NCI-H187 treated with DMSO at 0.1 percent for 48 hours (cell line): ENCODE measurements at regions not wholly inside any gene's neighbourhood (a gene's known extent, or its start where the extent isn't known, plus 50 kb on each side); places are given as distances from the start of the nearest gene placed in this dataset.

Source experiments
- DNase-seq: peaks from one replicate; lab custom pipeline; 2025; lab: John Stamatoyannopoulos, UW

DNA sequence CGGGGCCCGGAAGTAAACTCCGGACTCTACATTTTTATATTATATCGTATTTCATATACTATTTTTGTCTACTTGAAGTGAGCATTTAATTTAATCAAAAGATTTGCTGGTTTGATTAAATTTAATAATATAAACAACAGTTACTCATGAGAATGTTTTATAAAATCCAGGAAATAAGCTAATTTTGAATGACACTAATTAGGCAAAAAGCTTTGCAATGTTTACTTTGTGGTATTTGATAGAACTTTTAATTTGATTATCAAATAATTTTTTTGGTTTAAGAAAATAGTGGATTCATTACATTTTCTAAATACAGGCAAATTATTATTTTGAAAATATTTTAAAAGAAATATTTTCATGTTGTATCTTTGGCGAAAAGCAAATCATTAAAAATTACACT is 900.4 kb upstream of the CDH2 start:
- no peak for DNase-seq

DNA sequence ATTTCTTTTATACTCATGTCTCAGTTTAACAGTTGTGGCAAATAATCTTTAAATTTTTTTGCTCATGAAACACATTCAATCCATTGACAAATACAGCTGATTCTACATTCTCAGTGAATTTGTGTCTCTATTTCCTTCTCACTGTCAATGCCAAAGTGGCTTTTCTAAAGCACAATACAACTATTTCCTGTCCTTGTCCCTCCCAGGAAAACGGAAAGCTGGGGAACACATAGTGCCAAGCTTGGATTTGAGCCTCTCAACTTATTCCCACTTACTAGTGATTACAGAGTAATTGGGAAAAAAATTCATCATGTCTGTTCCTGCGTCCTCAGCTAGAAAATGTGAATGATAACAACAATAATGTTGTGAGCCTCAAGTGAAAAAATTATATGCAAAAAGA is 899.7 kb upstream of the CDH2 start:
- no peak for DNase-seq

DNA sequence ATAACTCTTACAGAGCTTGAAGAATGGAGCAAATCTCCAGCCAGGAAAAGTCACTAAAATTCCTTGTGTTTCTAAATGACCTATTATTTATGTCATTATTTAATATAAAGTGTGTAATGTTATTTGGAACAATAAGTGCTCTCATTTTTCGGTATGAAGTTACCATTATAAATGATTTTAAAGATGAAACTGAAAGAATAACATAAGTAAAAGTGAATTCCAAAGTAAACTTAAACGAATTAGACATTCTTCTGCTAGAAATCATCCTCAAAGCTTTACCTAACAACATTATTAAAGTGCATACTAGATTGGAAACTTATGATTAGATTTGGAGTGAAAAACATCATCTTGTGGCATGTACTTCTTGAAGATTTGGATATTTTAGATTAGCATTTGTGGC is 897.2 kb upstream of the CDH2 start:
- DNase-seq, result no peak

DNA sequence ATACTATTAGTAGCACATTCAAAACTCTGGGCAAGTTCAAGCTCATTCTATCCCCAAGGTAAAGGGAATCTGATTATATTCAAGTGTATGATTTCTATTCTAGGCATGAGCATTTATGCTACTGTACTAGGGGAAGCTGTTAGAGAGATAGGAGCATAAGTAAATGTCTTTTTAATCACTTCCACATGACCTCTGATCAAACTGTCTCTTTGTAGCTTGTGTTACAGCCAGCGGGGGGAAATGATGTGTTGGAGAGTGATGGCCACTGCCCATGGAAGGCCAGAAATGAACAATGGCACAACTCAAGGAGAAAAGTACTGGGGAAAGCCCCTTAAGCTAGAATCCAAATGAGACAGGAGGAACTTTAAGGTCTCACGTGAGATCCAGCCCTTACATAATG is 894.9 kb upstream of the CDH2 start:
- no peak for DNase-seq

DNA sequence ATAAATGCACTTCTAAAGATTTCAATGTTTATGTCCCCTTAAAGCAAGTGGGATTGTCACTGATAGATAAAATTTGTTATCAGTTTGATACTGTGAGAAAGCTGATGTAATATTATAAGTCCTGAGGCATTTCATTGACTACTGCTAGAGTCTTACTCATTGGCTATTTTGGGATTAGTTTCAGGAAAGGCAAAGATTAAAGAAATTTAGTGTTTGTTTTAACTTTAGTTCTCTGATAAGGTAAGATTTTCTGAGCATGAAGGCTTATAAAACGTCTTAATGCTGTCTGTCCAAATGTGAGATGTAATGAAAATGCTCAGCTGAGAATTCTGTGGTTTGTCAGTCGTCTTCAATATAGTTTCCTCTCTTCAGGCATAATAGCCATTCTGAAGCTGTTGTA is 886.4 kb upstream of the CDH2 start:
- DNase-seq, result no peak

DNA sequence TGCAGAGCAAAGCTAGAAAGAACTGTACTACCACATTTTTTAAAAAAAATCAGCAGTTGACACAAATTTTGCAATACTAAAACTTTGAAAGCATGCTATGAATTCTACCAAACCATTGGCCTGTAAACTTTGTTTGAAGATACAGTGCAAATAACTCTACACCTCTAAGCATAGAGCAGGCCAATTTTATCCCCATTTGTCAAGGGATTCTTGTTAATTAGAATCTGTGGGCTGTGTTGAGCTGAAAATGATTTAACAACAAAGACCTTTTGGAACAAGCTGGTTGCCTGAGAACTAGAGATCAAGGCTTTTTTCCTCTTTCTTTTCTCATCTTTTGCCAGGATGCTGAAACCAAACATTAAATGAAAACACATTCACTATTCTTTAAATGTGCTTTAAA is 886.0 kb upstream of the CDH2 start:
- no peak for DNase-seq

DNA sequence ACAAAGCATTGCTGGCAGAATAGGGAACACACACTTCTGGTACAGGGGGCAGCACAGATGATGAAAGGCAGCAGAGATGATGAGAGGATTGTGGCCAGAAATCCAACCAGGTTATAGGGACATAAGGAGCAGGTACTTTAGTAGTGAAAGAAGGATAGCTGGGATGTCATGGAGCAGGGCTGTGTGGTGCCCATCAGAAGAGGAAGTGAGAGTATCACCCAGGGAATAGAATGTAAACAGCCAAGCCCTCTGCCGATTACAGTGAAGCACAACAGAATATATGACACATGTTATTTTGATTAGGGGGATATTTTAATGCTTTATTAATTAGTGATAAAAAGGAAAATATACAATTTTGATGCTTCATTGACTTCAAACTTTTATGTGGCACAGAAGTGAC is 883.4 kb upstream of the CDH2 start:
- DNase-seq, result no peak

DNA sequence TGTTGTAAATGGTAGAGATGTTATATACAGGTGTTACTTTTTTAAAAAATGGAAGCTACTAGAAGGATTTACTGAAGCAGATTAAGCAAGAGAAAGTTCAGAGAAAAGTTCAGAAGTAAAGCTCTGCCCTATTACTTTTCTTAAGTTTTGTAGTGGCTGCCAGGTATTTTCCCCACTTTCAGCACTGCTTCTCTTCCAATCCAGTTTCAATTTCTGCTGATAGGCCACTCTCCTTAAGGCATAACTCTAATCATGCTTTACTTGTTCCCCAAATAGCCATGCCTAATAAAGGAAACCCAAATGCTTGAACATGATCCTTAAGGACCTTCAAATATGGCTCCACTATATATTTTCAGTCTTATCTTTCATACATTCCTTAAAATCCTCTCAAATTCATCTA is 880.8 kb upstream of the CDH2 start:
- DNase-seq, result no peak

DNA sequence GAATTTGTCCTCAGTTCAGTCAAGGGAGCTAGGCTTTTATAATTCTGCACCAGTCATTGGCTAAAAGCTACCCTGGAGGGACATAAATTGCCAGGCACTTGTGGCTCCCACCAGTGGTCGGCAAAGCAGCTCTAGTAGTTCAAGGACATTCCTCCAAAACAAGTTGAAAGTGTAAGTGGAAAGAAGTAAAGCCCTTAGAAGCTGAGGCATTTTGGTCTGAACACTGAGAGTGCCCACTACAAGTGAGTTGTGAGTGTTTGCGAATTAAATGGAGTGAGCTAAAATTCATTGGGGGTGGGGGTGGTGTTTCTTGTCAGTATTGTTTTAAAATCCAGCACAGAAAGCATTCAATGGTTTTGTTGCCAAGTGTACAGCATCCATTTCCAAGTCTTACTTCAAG is 879.9 kb upstream of the CDH2 start:
- no peak for DNase-seq

DNA sequence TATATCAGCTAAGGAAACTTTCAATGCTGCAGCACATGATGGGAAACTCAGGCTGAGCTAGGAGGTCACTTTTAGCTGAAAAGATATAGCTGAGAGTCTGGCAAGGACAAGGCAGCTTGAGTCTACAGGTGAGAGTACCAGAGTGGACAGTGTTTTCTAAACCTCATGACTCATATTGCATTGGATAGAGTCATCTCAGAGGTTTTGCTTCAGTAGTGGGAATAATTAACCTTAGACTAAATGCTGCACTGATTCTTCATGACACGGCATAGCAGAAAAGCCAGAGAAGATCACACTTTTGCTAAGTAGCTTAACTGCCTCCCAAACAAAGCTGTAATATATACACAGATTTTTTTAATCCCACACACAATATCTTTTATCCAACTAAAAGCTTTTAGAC is 865.0 kb upstream of the CDH2 start:
- DNase-seq, result no peak

DNA sequence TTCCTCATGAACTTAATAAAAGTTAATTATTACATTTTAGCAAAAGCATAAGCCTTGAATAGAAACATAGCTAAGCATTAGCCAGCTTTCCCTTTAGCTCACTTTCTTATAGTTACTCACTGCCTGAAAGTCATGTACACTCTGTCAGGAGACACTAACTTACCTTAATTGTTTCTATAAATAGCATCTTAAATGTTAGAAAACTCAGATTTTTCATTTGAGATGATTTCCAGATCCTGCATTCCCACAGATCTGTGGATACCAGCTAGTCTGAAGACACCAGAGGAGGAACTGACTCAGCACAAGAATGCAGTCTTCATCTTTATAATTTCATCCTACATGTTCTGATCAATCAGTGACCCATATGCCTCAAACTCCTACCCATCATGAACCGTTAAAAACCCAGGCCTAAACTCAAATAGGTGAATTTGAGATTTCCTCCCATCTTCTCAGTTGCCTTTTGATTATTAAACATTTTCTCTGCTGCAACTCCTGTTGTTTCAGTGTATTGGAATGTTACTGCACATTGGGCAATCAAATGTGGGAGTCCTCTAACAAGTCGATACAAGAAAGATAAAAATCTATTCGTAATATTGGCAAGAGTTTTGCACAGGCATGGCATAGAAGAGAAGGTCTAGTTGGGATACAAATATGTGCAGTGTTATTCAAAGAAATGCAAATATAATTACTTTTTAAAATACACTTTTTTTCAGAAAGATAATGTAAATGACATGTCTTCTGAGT is 857.4 kb upstream of the CDH2 start:
- DNase-seq, result no peak

DNA sequence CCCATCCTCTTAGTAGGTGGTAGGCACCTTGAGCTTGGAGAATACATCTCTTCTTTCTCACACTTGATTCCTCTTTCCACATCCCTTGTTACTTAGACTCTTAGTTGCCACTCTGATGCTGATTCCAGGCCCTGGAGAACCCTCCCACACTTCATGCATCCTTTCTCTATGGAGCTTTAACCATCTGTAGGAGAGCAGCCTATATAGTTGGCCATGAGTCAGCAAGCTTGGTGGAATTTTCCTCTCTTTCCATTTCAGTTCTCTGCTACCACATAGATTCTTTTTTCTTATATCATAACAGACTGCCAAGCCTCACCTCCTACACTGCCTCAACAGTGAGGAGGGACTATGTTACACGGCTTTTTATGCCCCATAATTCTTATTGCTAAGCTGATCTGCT is 851.6 kb upstream of the CDH2 start:
- DNase-seq, result no peak

DNA sequence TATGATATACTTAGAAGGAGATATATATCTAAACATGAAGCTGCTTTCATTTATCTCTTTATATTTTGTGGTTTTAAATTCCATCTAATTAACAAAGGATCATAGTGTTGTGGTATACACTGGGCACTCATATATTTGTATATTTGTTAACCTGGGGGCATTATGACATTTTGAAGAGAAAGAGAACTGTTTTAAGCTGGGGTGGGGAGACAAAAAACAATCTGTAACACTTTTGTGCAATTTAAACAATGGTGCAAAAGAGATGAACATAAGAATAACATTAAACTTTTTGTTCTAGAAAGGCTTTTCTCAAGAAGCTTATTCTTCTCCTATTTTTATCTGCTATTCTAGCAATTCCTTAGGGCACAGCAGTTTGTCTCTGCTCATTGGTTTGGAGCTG is 842.0 kb upstream of the CDH2 start:
- DNase-seq, result no peak

DNA sequence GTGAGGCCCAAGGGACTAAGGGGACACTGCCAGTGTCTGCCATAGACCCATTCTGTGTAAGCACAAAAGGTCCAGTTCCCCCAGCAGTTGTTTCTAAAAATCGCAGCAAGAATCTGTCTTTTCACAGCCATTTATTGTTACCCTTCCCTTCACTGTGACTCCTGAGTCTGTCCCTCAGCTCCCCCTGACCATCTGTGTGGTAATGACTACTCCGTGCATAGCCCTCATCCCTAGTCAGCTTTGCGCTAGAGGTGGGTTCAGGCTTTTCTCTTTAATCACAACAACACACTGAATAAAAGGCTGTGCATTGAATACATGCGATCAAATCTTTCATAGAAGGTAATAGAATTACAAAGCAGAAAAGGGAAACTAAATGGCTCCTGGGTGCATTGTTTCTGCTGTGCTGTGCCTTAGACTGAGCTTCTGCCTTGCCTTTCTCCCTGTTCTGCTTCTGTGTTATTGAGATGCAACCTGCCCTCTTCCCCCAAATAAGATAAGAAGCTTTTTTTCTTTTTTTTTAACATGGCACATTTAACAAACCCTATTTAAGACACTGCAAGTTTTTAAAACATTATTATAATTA is 836.0 kb upstream of the CDH2 start:
- DNase-seq, result no peak

DNA sequence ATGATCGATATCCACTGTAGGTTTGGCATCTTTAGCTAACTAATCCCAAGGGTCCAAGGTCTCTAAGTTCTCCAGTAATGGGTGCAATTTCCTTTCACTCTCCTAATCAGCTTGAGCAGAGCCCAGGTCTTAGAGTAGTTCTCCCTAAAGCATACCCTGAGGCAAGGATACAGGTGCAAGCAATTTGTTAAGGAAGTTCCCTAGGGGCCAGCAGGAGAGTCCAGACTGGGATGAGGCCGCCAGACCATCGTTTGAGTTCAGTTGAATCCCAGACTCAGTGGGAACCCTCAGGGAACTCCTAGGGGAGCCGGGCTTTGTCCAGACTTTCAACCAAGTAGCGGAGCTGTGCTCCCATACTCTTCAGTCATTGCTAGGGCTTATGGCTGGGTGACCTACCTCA is 835.4 kb upstream of the CDH2 start:
- DNase-seq, result no peak

DNA sequence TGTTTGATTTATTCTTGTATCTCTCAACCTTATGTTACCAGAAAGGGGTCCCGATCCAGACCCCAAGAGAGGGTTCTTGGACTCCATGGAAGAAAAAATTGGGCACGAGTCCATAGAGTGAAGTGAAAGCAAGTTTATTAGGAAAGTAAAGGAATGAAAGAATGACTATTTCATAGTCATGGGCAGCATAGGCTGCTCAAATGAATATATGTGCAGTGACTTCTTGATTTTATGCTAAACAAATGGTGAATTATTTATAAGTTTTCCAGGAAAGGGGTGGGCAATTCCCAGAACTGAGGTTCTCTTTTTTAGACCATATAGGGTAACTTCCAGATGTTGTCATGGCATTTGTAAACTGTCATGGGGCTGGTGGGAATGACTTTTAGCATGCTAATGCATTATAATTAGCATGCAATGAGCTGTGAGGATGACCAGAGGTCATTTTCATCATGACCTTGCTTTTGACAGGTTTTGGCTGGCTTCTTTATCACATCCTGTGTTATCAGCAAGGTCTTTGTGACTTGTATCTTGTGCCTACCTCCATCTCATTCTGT is 832.4 kb upstream of the CDH2 start:
- DNase-seq, result no peak

DNA sequence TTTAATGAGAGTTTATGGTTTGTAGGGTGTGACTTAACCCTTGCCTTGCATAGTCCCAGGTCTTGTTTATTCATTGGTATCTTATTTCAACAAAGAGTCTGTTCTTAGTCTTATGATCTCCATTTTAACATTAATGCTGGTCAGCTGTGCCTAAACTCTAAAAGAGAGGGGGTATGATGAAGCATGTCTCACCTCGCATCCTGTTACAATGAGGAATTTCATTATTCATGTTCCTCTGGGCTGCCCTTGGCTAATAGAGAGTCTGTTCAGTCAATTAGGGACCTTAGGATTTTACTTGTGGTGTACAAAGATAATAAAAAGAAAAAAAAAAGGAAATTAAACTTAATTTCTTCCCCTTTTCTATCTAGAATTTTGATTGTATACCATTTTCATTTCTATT is 831.9 kb upstream of the CDH2 start:
- DNase-seq, result no peak

DNA sequence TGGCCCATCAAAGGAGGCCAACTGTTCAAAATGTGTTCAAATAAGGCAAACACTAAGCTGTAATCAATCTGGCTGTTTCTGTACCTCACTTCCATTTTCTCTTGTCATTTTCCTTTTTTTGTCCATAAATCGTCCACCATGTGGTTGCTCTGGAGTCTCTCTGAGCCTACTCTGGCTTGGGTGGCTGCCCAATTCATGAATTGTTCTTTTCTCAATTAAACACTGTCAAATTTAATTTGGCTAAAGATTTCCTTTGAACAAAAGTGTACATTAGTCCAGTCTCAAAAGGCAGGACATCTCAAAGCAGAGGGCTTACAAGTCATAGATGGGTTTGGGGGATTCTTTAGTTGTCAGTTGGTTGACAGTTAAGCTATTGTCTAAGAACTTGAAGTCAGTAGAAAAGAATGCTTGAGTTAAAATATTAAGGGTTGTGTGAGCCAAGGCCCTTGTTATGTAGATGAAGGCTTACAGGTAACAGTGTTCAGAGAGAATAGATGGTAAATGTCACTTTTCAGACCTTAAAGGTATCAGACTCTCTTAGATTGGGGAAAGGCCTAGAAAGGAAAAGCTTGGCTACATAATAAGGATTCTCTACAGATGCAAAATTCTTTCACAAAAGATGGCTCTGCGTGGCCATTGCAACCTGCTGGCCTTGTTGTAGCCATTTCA is 831.2 kb upstream of the CDH2 start:
- no peak for DNase-seq

DNA sequence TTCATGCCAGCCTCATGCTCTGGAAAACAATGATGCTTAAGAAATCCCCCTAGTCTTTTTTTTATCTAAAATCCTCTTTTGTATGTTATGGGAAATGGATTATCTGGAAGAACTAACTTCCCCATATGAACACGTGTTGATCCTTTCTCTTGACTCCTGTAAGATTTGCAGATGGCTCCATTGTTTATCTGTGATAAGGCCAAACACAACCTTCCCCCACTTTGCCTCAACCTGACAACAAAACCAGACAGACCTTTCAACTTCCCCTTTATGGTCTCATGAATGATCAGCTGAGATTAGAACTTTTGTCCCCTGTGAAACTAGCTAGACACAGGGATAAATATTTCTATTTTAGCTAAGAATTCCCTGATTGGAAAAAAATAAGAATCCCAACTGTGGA is 828.0 kb upstream of the CDH2 start:
- no peak for DNase-seq

DNA sequence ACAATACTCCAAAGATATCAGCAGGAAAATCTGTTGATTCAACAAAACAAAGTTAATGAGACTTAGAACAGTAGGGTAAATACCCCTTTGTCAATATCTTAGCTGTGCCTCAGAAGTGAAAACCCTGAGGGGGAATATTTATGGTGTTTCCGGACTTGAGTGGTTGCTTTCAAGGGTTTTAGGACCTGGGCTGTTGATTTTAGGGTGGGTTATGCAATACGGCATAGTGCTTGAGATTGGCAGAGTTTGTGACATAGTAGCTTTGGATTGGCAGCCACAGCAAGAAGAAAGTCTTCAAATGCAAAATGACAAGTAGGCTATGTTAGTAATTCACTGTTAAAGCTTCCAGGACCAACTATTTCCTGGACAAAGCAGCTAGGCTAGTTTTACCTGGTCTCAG is 826.3 kb upstream of the CDH2 start:
- no peak for DNase-seq

DNA sequence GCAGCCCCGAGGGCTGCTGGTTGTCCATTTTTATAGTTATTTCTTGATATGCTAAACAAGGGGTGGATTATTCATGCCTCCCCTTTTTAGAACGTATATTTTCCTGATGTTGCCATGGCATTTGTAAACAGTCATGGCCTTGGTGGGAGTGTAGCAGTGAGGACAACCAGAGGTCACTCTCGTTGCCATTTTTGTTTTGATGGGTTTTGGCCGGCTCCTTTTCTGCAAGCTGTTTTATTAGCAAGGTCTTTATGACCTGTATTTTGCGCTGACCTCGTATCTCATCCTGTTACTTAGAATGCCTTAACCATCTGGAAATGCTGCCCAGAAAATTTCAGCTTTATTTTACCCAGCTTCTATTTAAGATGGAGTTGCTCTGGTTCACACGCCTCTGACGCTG is 825.8 kb upstream of the CDH2 start:
- DNase-seq, result no peak

DNA sequence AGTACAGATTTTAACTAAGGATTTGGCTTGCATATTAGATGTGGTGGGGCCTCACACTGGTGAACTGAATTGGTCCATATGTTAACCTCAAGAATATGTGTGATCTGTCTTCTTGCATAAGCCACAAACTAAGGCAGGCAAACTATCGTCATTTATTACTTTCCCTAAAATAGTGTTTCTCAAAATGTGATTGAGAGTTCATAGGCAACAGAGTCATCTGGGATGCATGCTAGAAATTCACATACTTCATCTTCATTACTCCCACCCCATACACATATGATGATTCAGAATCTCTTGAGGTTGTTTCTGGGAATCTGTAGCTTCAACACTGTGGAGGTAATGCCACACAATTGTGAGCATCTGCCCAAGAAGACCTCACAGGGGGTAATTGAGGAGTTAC is 822.8 kb upstream of the CDH2 start:
- no peak for DNase-seq

DNA sequence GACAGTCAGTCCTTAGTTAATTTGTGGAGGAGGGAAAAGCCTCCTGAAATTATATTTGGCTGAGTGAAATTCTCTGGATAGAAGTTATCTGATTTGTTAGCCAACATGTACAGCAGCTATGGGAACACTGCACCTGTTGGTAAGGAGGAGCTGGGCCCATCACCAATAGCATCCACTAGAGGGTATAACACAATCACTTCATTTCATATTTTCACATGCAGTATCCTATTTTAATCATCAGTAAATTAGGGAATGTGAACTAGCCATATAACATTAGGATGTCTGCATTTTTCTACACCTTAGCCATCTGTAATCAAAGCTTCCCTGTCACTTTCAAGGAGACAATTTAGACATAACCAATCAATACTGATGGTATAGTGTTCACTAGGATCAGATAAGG is 818.4 kb upstream of the CDH2 start:
- DNase-seq, result no peak

DNA sequence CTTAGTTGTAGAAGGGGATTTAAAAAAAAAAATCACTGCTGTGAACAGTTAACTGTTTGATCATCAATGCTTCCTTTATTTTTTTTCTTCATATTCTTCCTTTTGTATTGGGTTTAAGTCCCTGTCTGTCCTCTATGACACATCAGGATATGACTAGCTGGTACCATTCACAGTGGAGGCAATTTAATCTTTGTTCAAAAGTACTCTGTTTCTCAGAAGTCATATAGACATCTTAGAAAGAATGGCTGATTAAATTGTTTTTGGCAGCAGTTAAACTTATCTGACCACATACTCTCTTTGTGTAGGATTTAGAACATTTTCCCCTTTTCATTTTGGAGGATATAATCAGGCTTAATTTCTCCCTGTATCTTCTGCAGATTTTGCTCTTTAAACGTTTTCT is 807.8 kb upstream of the CDH2 start:
- DNase-seq, result no peak
